ENCODE measurements at regions not wholly inside any gene's neighbourhood (a gene's known extent, or its start where the extent isn't known, plus 50 kb on each side); places are given as distances from the start of the nearest gene placed in this dataset.

GRCh38 chr6:67501755-67502154, 1133.3 kb upstream of the ADGRB3 start (continued):
- TF ChIP-seq ASH2L (IDR thresholded peaks at IDR 0.05; ENCODE audit: low read length) (no peak), TCF12 (IDR thresholded peaks at IDR 0.05; ENCODE audit: low read depth, low read length) (no peak), SIN3A (conservative IDR thresholded peaks at IDR 0.05 in 1 of 2, IDR thresholded peaks at IDR 0.05 in 1 of 2; ENCODE audit: low read depth in 1 of 2, low read length in 2 of 2) (no peak), TAF1 (IDR thresholded peaks at IDR 0.05; ENCODE audit: low read depth, low read length) (no peak)

All from H1 (cell line).